ENCODE measurements at regions not wholly inside any gene's neighbourhood (a gene's known extent, or its start where the extent isn't known, plus 50 kb on each side); places are given as distances from the start of the nearest gene placed in this dataset.

DNA sequence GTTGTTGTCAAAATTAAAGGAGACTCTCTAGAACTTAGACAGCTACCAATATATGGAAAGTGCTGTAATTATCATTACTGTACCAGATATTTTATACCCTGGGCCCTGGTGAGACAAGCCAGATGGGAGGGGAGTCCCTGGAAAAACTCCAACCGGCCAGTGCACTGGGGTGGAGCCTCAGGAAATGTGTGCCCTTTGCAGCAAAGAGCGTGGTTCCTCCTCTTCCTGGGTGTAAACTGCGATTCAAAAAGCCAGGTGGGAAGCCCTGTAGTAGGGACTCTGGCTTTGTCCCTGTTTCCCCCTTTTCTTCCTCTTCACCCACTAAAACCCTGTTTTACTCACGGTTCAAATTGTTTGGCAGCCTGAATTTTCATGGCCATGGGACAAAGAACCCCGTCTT, 812.3 kb downstream of the PLA2G4A start:
- TF ChIP-seq, protein P1, sequence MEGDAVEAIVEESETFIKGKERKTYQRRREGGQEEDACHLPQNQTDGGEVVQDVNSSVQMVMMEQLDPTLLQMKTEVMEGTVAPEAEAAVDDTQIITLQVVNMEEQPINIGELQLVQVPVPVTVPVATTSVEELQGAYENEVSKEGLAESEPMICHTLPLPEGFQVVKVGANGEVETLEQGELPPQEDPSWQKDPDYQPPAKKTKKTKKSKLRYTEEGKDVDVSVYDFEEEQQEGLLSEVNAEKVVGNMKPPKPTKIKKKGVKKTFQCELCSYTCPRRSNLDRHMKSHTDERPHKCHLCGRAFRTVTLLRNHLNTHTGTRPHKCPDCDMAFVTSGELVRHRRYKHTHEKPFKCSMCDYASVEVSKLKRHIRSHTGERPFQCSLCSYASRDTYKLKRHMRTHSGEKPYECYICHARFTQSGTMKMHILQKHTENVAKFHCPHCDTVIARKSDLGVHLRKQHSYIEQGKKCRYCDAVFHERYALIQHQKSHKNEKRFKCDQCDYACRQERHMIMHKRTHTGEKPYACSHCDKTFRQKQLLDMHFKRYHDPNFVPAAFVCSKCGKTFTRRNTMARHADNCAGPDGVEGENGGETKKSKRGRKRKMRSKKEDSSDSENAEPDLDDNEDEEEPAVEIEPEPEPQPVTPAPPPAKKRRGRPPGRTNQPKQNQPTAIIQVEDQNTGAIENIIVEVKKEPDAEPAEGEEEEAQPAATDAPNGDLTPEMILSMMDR (conservative IDR thresholded peaks at IDR 0.05): no peak
- TF ChIP-seq EZH2 (IDR thresholded peaks at IDR 0.05; ENCODE audit: low read depth): no peak

Measured in PC-9 (cell line).